Stimulated activated naive CD8-positive, alpha-beta T cell treated with anti-CD3 and anti-CD28 coated beads, Interleukin-15, amount 100 ng/mL, for 72 hours (primary cell): ENCODE measurements at regions not wholly inside any gene's neighbourhood (a gene's known extent, or its start where the extent isn't known, plus 50 kb on each side); places are given as distances from the start of the nearest gene placed in this dataset.
"Not testable (repeated sequence)": the region's sequence is repeated elsewhere in the genome, so short reads cannot be mapped to it uniquely, and the experiment has no call there.

Experiments used
- ATAC-seq: fragments of 150-1000 bp; cut with Tn5 transposase; 2 replicates; pipeline ENCODE4 v1.10.0; 2021; ENCODE audit warnings: mild to moderate bottlenecking, moderate library complexity
- DNase-seq, 2 donors: peaks; one replicate each; pipeline ENCODE4 v3.0.0; 2021 to 2022
- H3K27ac Mint-ChIP-seq, 2 donors: one replicate each; pipeline ENCODE4 v1.8.0; 2022; ENCODE audit warnings: mild to moderate bottlenecking in 2 of 2, mixed read lengths in 2 of 2, moderate library complexity in 2 of 2
- H3K27me3 Mint-ChIP-seq: one replicate; pipeline ENCODE4 v1.8.0; 2022; ENCODE audit warnings: mixed read lengths
- H3K4me1 Mint-ChIP-seq: one replicate; pipeline ENCODE4 v1.8.0; 2022; ENCODE audit warnings: mild to moderate bottlenecking, mixed read lengths
- H3K4me3 Mint-ChIP-seq, 2 donors: one replicate each; pipeline ENCODE4 v1.8.0; 2022; ENCODE audit warnings: mild to moderate bottlenecking in 2 of 2, mixed read lengths in 2 of 2, moderate library complexity in 1 of 2
- H3K9me3 Mint-ChIP-seq, 2 donors: one replicate each; pipeline ENCODE4 v1.8.0; 2022; ENCODE audit warnings: mixed read lengths in 2 of 2

- ATAC-seq (no peak), DNase-seq (no peak)
- Mint-ChIP-seq H3K4me3 (no peak overlapping the region), H3K9me3 (peaks cover 20 to 25% of the 10 kb centered on the region in 2 donors), H3K4me1 (no peaks in the 10 kb centered on the region), H3K27ac (no peak overlapping the region), H3K27me3 (no peaks in the 10 kb centered on the region)
Measured at GRCh38 chr13:90654970-90655369, 692.5 kb upstream of the MIR17HG start.

GRCh38 chr13:90664200-90664599 is 683.3 kb upstream of the MIR17HG start:
- H3K4me1 Mint-ChIP-seq, H3K4me3 Mint-ChIP-seq, ATAC-seq, H3K27me3 Mint-ChIP-seq, DNase-seq: not testable (repeated sequence)
- Mint-ChIP-seq H3K9me3 (peaks cover 16 to 17% of the 10 kb centered on the region in 2 donors), H3K27ac (peak overlapping the region in 1 of 2 donors; percentile 66)

GRCh38 chr13:90673746-90674145 is 673.7 kb upstream of the MIR17HG start:
- ATAC-seq (no peak), DNase-seq (no peak)
- no peaks in the 10 kb centered on the region for H3K27me3 Mint-ChIP-seq
- H3K9me3 Mint-ChIP-seq = peaks cover 9% of the 10 kb centered on the region in 2 donors
- H3K27ac Mint-ChIP-seq = no peak overlapping the region
- H3K4me3 Mint-ChIP-seq = no peak overlapping the region
- no peaks in the 10 kb centered on the region for H3K4me1 Mint-ChIP-seq

GRCh38 chr13:90675129-90675528 is 672.4 kb upstream of the MIR17HG start:
- Mint-ChIP-seq H3K27ac (no peak overlapping the region), H3K9me3 (peaks cover 13% of the 10 kb centered on the region in 2 donors), H3K27me3 (no peaks in the 10 kb centered on the region), H3K4me1 (no peaks in the 10 kb centered on the region), H3K4me3 (no peak overlapping the region)
- ATAC-seq (no peak), DNase-seq (no peak)

- no peak for ATAC-seq
- Mint-ChIP-seq H3K9me3 (peaks cover 6 to 9% of the 10 kb centered on the region in 2 donors), H3K27ac (no peak overlapping the region), H3K4me3 (no peak overlapping the region), H3K27me3 (no peaks in the 10 kb centered on the region), H3K4me1 (no peaks in the 10 kb centered on the region)
- no peak for DNase-seq
Measured at GRCh38 chr13:90680826-90681225, 666.7 kb upstream of the MIR17HG start.

GRCh38 chr13:90683711-90684131 is 663.8 kb upstream of the MIR17HG start:
- DNase-seq (no peak), ATAC-seq (no peak)
- no peak overlapping the region for H3K27ac Mint-ChIP-seq
- peaks cover 4 to 6% of the 10 kb centered on the region in 2 donors for H3K9me3 Mint-ChIP-seq
- no peaks in the 10 kb centered on the region for H3K27me3 Mint-ChIP-seq
- no peak overlapping the region for H3K4me3 Mint-ChIP-seq
- no peaks in the 10 kb centered on the region for H3K4me1 Mint-ChIP-seq

- no peak overlapping the region for H3K4me3 Mint-ChIP-seq
- DNase-seq (no peak), ATAC-seq (no peak)
- H3K27ac Mint-ChIP-seq = no peak overlapping the region
- peaks cover 5 to 6% of the 10 kb centered on the region in 2 donors for H3K9me3 Mint-ChIP-seq
- no peaks in the 10 kb centered on the region for H3K27me3 Mint-ChIP-seq
- H3K4me1 Mint-ChIP-seq = no peaks in the 10 kb centered on the region
Measured at GRCh38 chr13:90686442-90686841, 661.0 kb upstream of the MIR17HG start.

- no peak overlapping the region for H3K27ac Mint-ChIP-seq
- H3K4me1 Mint-ChIP-seq = no peaks in the 10 kb centered on the region
- no peak overlapping the region for H3K4me3 Mint-ChIP-seq
- H3K27me3 Mint-ChIP-seq = no peaks in the 10 kb centered on the region
- no peak for ATAC-seq
- DNase-seq = no peak
- H3K9me3 Mint-ChIP-seq = peaks cover 5 to 6% of the 10 kb centered on the region in 2 donors
Measured at GRCh38 chr13:90689111-90689510, 658.4 kb upstream of the MIR17HG start.

GRCh38 chr13:90690458-90691080 is 656.9 kb upstream of the MIR17HG start:
- no peaks in the 10 kb centered on the region for H3K4me1 Mint-ChIP-seq
- no peaks in the 10 kb centered on the region for H3K27me3 Mint-ChIP-seq
- DNase-seq (no peak), ATAC-seq (no peak)
- no peak overlapping the region for H3K27ac Mint-ChIP-seq
- peaks cover 5 to 6% of the 10 kb centered on the region in 2 donors for H3K9me3 Mint-ChIP-seq
- no peak overlapping the region for H3K4me3 Mint-ChIP-seq

GRCh38 chr13:90696254-90696653 is 651.2 kb upstream of the MIR17HG start:
- ATAC-seq = no peak
- H3K27me3 Mint-ChIP-seq = no peaks in the 10 kb centered on the region
- DNase-seq = no peak
- no peak overlapping the region for H3K4me3 Mint-ChIP-seq
- peaks cover 8 to 10% of the 10 kb centered on the region in 2 donors for H3K9me3 Mint-ChIP-seq
- no peaks in the 10 kb centered on the region for H3K4me1 Mint-ChIP-seq
- H3K27ac Mint-ChIP-seq = no peak overlapping the region

- no peaks in the 10 kb centered on the region for H3K27me3 Mint-ChIP-seq
- DNase-seq = no peak
- no peak overlapping the region for H3K27ac Mint-ChIP-seq
- H3K4me3 Mint-ChIP-seq = no peak overlapping the region
- ATAC-seq = no peak
- H3K9me3 Mint-ChIP-seq = peaks cover 8 to 10% of the 10 kb centered on the region in 2 donors
- H3K4me1 Mint-ChIP-seq = no peaks in the 10 kb centered on the region
Measured at GRCh38 chr13:90696656-90697055, 650.8 kb upstream of the MIR17HG start.

- Mint-ChIP-seq H3K9me3 (peaks cover 10 to 13% of the 10 kb centered on the region in 2 donors), H3K27me3 (no peaks in the 10 kb centered on the region), H3K27ac (no peak overlapping the region), H3K4me3 (no peak overlapping the region), H3K4me1 (no peaks in the 10 kb centered on the region)
- DNase-seq = no peak
- no peak for ATAC-seq
Measured at GRCh38 chr13:90700340-90700739, 647.1 kb upstream of the MIR17HG start.

GRCh38 chr13:90701264-90701663 is 646.2 kb upstream of the MIR17HG start:
- Mint-ChIP-seq H3K9me3 (peaks cover 10 to 13% of the 10 kb centered on the region in 2 donors), H3K4me3 (no peak overlapping the region), H3K4me1 (no peaks in the 10 kb centered on the region), H3K27ac (no peak overlapping the region), H3K27me3 (no peaks in the 10 kb centered on the region)
- ATAC-seq (no peak), DNase-seq (no peak)

GRCh38 chr13:90702050-90702449 is 645.4 kb upstream of the MIR17HG start:
- Mint-ChIP-seq H3K4me1 (no peaks in the 10 kb centered on the region), H3K4me3 (no peak overlapping the region), H3K27me3 (no peaks in the 10 kb centered on the region), H3K9me3 (peaks cover 10 to 13% of the 10 kb centered on the region in 2 donors), H3K27ac (no peak overlapping the region)
- DNase-seq = no peak
- ATAC-seq = no peak

- no peak for DNase-seq
- H3K27ac Mint-ChIP-seq = no peak overlapping the region
- H3K9me3 Mint-ChIP-seq = peaks cover 0 to 5% of the 10 kb centered on the region in 2 donors
- no peak overlapping the region for H3K4me3 Mint-ChIP-seq
- H3K27me3 Mint-ChIP-seq = no peaks in the 10 kb centered on the region
- H3K4me1 Mint-ChIP-seq = no peaks in the 10 kb centered on the region
- ATAC-seq = no peak
Measured at GRCh38 chr13:90706631-90707030, 640.9 kb upstream of the MIR17HG start.

- H3K4me1 Mint-ChIP-seq = no peaks in the 10 kb centered on the region
- ATAC-seq = no peak
- no peak overlapping the region for H3K4me3 Mint-ChIP-seq
- H3K27me3 Mint-ChIP-seq = no peaks in the 10 kb centered on the region
- no peak overlapping the region for H3K27ac Mint-ChIP-seq
- DNase-seq = no peak
- H3K9me3 Mint-ChIP-seq = peaks cover 6 to 7% of the 10 kb centered on the region in 2 donors
Measured at GRCh38 chr13:90708128-90708527, 639.4 kb upstream of the MIR17HG start.

GRCh38 chr13:90709319-90709718 is 638.2 kb upstream of the MIR17HG start:
- H3K9me3 Mint-ChIP-seq = peaks cover 7 to 10% of the 10 kb centered on the region in 2 donors
- DNase-seq (no peak), ATAC-seq (no peak)
- no peaks in the 10 kb centered on the region for H3K4me1 Mint-ChIP-seq
- H3K27ac Mint-ChIP-seq = no peak overlapping the region
- H3K4me3 Mint-ChIP-seq = no peak overlapping the region
- H3K27me3 Mint-ChIP-seq = no peaks in the 10 kb centered on the region
